ENCODE measurements at regions not wholly inside any gene's neighbourhood (a gene's known extent, or its start where the extent isn't known, plus 50 kb on each side); places are given as distances from the start of the nearest gene placed in this dataset.

DNA sequence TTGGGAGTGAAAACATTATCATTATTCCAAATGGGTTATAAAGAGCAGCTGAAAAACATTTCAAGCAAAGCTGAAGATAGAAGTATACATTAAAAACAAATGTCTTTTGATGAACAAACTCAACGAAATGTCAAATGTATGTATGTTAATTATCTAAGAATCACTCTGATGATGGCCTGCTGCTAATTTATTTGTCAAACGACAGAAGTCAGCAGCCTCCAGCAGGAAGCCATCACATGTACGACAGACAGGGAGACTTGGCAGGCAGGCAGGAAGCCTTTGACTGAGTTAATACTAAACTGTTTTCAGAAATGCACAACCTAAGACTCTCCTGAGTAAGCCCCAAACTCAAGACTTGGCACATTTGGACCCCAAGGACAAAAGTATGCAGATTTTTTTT is 491.1 kb downstream of the ZNF385D start:
- TF ChIP-seq, protein P1, sequence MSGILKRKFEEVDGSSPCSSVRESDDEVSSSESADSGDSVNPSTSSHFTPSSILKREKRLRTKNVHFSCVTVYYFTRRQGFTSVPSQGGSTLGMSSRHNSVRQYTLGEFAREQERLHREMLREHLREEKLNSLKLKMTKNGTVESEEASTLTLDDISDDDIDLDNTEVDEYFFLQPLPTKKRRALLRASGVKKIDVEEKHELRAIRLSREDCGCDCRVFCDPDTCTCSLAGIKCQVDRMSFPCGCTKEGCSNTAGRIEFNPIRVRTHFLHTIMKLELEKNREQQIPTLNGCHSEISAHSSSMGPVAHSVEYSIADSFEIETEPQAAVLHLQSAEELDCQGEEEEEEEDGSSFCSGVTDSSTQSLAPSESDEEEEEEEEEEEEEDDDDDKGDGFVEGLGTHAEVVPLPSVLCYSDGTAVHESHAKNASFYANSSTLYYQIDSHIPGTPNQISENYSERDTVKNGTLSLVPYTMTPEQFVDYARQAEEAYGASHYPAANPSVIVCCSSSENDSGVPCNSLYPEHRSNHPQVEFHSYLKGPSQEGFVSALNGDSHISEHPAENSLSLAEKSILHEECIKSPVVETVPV (CRISPR knock-in tag; IDR thresholded peaks at IDR 0.05) = no peak
- TF ChIP-seq ISL1 (CRISPR knock-in tag; IDR thresholded peaks at IDR 0.05) (no peak), RARB (CRISPR knock-in tag; IDR thresholded peaks at IDR 0.05) (no peak), BACH2 (CRISPR knock-in tag; IDR thresholded peaks at IDR 0.05; ENCODE audit: borderline replicate concordance) (no peak), TCF4 (CRISPR knock-in tag; IDR thresholded peaks at IDR 0.05; ENCODE audit: borderline replicate concordance) (no peak), ZNF8 (CRISPR knock-in tag; IDR thresholded peaks at IDR 0.05) (no peak), ARNTL (CRISPR knock-in tag; IDR thresholded peaks at IDR 0.05; ENCODE audit: borderline replicate concordance, low read depth) (no peak), TOX (CRISPR knock-in tag; IDR thresholded peaks at IDR 0.05; ENCODE audit: borderline replicate concordance) (no peak), ZFP30 (CRISPR knock-in tag; IDR thresholded peaks at IDR 0.05) (no peak), GLIS3 (CRISPR knock-in tag; IDR thresholded peaks at IDR 0.05) (no peak), ZC3H10 (CRISPR knock-in tag; IDR thresholded peaks at IDR 0.05) (no peak), CSDC2 (CRISPR knock-in tag; IDR thresholded peaks at IDR 0.05) (no peak)
- TF ChIP-seq, protein P2, sequence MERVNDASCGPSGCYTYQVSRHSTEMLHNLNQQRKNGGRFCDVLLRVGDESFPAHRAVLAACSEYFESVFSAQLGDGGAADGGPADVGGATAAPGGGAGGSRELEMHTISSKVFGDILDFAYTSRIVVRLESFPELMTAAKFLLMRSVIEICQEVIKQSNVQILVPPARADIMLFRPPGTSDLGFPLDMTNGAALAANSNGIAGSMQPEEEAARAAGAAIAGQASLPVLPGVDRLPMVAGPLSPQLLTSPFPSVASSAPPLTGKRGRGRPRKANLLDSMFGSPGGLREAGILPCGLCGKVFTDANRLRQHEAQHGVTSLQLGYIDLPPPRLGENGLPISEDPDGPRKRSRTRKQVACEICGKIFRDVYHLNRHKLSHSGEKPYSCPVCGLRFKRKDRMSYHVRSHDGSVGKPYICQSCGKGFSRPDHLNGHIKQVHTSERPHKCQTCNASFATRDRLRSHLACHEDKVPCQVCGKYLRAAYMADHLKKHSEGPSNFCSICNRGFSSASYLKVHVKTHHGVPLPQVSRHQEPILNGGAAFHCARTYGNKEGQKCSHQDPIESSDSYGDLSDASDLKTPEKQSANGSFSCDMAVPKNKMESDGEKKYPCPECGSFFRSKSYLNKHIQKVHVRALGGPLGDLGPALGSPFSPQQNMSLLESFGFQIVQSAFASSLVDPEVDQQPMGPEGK (CRISPR knock-in tag; IDR thresholded peaks at IDR 0.05; ENCODE audit: borderline replicate concordance) = no peak
- TF ChIP-seq, protein P3, sequence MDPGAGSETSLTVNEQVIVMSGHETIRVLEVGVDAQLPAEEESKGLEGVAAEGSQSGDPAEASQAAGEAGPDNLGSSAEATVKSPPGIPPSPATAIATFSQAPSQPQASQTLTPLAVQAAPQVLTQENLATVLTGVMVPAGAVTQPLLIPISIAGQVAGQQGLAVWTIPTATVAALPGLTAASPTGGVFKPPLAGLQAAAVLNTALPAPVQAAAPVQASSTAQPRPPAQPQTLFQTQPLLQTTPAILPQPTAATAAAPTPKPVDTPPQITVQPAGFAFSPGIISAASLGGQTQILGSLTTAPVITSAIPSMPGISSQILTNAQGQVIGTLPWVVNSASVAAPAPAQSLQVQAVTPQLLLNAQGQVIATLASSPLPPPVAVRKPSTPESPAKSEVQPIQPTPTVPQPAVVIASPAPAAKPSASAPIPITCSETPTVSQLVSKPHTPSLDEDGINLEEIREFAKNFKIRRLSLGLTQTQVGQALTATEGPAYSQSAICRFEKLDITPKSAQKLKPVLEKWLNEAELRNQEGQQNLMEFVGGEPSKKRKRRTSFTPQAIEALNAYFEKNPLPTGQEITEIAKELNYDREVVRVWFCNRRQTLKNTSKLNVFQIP (CRISPR knock-in tag; IDR thresholded peaks at IDR 0.05; ENCODE audit: borderline replicate concordance, low read depth) = no peak
- no peak for ATAC-seq

DNA sequence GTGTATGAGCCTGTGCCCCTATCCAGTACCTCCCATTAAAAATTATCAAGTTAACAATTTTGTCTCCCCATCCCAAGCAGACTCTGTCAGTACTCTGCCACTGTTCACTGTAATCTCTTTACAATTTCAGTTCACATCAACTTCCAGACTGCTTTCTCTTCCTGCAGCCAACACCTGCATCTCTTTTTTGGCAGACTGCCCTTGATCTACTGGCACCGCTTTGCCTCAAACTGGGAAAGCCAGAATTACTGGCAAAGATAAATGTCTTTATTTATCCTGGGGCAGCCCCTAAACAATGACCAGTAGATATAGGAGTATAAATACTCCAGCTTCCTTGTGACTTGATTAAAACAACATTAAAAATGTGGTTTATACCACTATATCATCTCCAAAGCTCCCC is 494.1 kb downstream of the ZNF385D start:
- ATAC-seq = no peak; the same call in 2 of the 3 replicates
- peak; percentile 62; the same call in 1 of the 2 replicates for TF ChIP-seq TCF4 (CRISPR knock-in tag; IDR thresholded peaks at IDR 0.05; ENCODE audit: borderline replicate concordance)
- 0 out of 2 replicates have a peak, but pooled peaks have one; percentile 65 for TF ChIP-seq SNAI2 (CRISPR knock-in tag; IDR thresholded peaks at IDR 0.05)
- TF ChIP-seq, protein P3 (CRISPR knock-in tag; IDR thresholded peaks at IDR 0.05; ENCODE audit: borderline replicate concordance, low read depth) = no peak
- no peak for TF ChIP-seq PPARA (CRISPR knock-in tag; IDR thresholded peaks at IDR 0.05; ENCODE audit: borderline replicate concordance)
- no peak for TF ChIP-seq ZNF565 (CRISPR knock-in tag; conservative IDR thresholded peaks at IDR 0.05; ENCODE audit: low read depth)
- no peak for TF ChIP-seq ESRRG (CRISPR knock-in tag; IDR thresholded peaks at IDR 0.05)
- TF ChIP-seq, protein P4, sequence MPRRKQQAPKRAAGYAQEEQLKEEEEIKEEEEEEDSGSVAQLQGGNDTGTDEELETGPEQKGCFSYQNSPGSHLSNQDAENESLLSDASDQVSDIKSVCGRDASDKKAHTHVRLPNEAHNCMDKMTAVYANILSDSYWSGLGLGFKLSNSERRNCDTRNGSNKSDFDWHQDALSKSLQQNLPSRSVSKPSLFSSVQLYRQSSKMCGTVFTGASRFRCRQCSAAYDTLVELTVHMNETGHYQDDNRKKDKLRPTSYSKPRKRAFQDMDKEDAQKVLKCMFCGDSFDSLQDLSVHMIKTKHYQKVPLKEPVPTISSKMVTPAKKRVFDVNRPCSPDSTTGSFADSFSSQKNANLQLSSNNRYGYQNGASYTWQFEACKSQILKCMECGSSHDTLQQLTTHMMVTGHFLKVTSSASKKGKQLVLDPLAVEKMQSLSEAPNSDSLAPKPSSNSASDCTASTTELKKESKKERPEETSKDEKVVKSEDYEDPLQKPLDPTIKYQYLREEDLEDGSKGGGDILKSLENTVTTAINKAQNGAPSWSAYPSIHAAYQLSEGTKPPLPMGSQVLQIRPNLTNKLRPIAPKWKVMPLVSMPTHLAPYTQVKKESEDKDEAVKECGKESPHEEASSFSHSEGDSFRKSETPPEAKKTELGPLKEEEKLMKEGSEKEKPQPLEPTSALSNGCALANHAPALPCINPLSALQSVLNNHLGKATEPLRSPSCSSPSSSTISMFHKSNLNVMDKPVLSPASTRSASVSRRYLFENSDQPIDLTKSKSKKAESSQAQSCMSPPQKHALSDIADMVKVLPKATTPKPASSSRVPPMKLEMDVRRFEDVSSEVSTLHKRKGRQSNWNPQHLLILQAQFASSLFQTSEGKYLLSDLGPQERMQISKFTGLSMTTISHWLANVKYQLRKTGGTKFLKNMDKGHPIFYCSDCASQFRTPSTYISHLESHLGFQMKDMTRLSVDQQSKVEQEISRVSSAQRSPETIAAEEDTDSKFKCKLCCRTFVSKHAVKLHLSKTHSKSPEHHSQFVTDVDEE (CRISPR knock-in tag; IDR thresholded peaks at IDR 0.05) = peak; percentile 82; the same call in 1 of the 2 replicates
- TF ChIP-seq ISL1 (CRISPR knock-in tag; IDR thresholded peaks at IDR 0.05) = peak; percentile 43; the same call in 1 of the 2 replicates
- TF ChIP-seq ARNTL (CRISPR knock-in tag; IDR thresholded peaks at IDR 0.05; ENCODE audit: borderline replicate concordance, low read depth) = no peak

DNA sequence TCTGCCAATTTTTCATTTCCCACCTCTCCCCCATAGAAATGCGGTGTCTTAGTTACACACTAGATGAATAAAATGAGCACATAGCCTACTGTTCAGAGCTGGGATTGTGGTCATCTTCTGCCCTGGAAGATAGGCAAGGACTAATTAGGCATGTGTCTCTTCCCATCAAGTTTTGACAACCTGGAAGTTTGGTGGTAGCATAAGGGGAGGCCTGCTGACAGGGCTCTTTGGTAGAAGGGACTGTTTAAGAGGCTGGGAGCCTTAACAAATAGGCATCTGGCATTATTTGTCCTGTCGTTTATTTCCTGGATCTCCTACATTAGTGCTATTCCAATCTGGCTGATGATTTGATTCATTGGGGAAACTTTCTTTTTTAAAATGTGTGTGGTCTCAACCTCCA is 512.3 kb downstream of the ZNF385D start:
- no peak for TF ChIP-seq ZNF8 (CRISPR knock-in tag; IDR thresholded peaks at IDR 0.05)
- no peak for TF ChIP-seq GLIS3 (CRISPR knock-in tag; IDR thresholded peaks at IDR 0.05)
- TF ChIP-seq ESRRG (CRISPR knock-in tag; IDR thresholded peaks at IDR 0.05) = no peak
- no peak for TF ChIP-seq BACH2 (CRISPR knock-in tag; IDR thresholded peaks at IDR 0.05; ENCODE audit: borderline replicate concordance)
- TF ChIP-seq, protein P2 (CRISPR knock-in tag; IDR thresholded peaks at IDR 0.05; ENCODE audit: borderline replicate concordance) = no peak
- TF ChIP-seq, protein P4 (CRISPR knock-in tag; IDR thresholded peaks at IDR 0.05) = no peak

More for the DNA sequence above, 512.3 kb downstream of the ZNF385D start:
- ATAC-seq = no peak

Measured in SK-N-SH treated with all-trans-retinoic acid at 6 μM for 48 hours (cell line).